HEK293 (cell line): ENCODE measurements at regions not wholly inside any gene's neighbourhood (a gene's known extent, or its start where the extent isn't known, plus 50 kb on each side); places are given as distances from the start of the nearest gene placed in this dataset.

ENCODE experiments used
- CTCF ChIA-PET: fragments of 350-600 bp; formaldehyde crosslinking; extraction: SDS; loops from one replicate; lab custom pipeline; 2021; ENCODE audit warnings: antibody characterized with exemption; lab: Yijun Ruan, JAX
- POLR2A ChIA-PET: fragments of 300-600 bp; formaldehyde crosslinking; extraction: SDS; loops from one replicate; lab custom pipeline; 2020; ENCODE audit warnings: antibody characterized with exemption, inconsistent platforms; lab: Yijun Ruan, JAX
- H3K27ac ChIP-seq: fragments of 200-500 bp; sonication (Bioruptor generic); 2 replicates; pipeline ENCODE4 v1.5.1; 2014; ENCODE audit warnings: low read depth, low read length, control low read depth, inconsistent platforms; ENCODE audit errors: extremely low read depth
- H3K36me3 ChIP-seq, 2 experiments: fragments of 200-500 bp in 1 of 2; sonication (Bioruptor generic) in 1 of 2; 1 replicate in 1 of 2; 2 replicates in 1 of 2; pipeline ENCODE4 v1.5.1; 2014 to 2017; ENCODE audit warnings: inconsistent platforms in 2 of 2, low read length in 2 of 2; ENCODE audit not compliant: control insufficient read depth in 2 of 2, insufficient read depth in 1 of 2
- H3K4me1 ChIP-seq: fragments of 200-500 bp; sonication (Bioruptor generic); 2 replicates; pipeline ENCODE4 v1.5.1; 2014; ENCODE audit warnings: mild to moderate bottlenecking, low read length, inconsistent platforms; ENCODE audit not compliant: control insufficient read depth, insufficient read depth
- H3K4me3 ChIP-seq: 2 replicates; pipeline ENCODE4 v1.5.1; 2011; ENCODE audit warnings: low read depth, mild to moderate bottlenecking, control low read depth, low read length, moderate library complexity
- H3K9me3 ChIP-seq: fragments of 200-500 bp; sonication (Bioruptor generic); 2 replicates; pipeline ENCODE4 v1.5.1; 2014; ENCODE audit warnings: low read depth, low read length, inconsistent platforms; ENCODE audit not compliant: control insufficient read depth, insufficient read depth
- BCL11B ChIP-seq: fragments of 450-650 bp; formaldehyde crosslinking; IDR thresholded peaks from 2 replicates; pipeline ENCODE4 v1.5.1; 2016; ENCODE audit warnings: low read depth, missing biosample characterization, missing genetic modification characterization
- EGR2 ChIP-seq: fragments of 450-650 bp; formaldehyde crosslinking; IDR thresholded peaks from 2 replicates; pipeline ENCODE4 v1.5.1; 2016; ENCODE audit warnings: low read depth, missing biosample characterization, missing genetic modification characterization
- HIC1 ChIP-seq: fragments of 450-650 bp; formaldehyde crosslinking; IDR thresholded peaks from 2 replicates; pipeline ENCODE4 v1.5.1; 2016; ENCODE audit warnings: missing biosample characterization, missing genetic modification characterization
- INSM2 ChIP-seq: fragments of 450-650 bp; formaldehyde crosslinking; IDR thresholded peaks from 2 replicates; pipeline ENCODE4 v1.5.1; 2016; ENCODE audit warnings: missing biosample characterization, missing genetic modification characterization
- PATZ1 ChIP-seq: fragments of 450-650 bp; formaldehyde crosslinking; IDR thresholded peaks from 2 replicates; pipeline ENCODE4 v1.5.1; 2016; ENCODE audit warnings: missing biosample characterization, missing genetic modification characterization
- PBX3 ChIP-seq: sonication (generic); formaldehyde crosslinking; IDR thresholded peaks from 2 replicates; pipeline ENCODE4 v1.8.1; 2022; ENCODE audit warnings: mild to moderate bottlenecking, moderate library complexity, missing genetic modification reagents
- REPIN1 ChIP-seq: fragments of 450-650 bp; formaldehyde crosslinking; IDR thresholded peaks from 2 replicates; pipeline ENCODE4 v1.5.1; 2017; ENCODE audit warnings: missing biosample characterization, missing genetic modification characterization, low read depth
- SP2 ChIP-seq: fragments of 450-650 bp; formaldehyde crosslinking; IDR thresholded peaks from 2 replicates; pipeline ENCODE4 v1.5.1; 2016; ENCODE audit warnings: missing biosample characterization, missing genetic modification characterization
- ZBTB7A ChIP-seq: fragments of 450-650 bp; formaldehyde crosslinking; IDR thresholded peaks from 2 replicates; pipeline ENCODE4 v1.5.1; 2016; ENCODE audit warnings: low read depth, missing biosample characterization, missing genetic modification characterization
- ZEB2 ChIP-seq: fragments of 450-650 bp; formaldehyde crosslinking; IDR thresholded peaks from 2 replicates; pipeline ENCODE4 v1.5.1; 2016; ENCODE audit warnings: missing biosample characterization, missing genetic modification characterization
- ZFP37 ChIP-seq: fragments of 450-650 bp; formaldehyde crosslinking; IDR thresholded peaks from 2 replicates; pipeline ENCODE4 v1.5.1; 2016; ENCODE audit warnings: missing biosample characterization, missing genetic modification characterization
- ZNF140 ChIP-seq: fragments of 450-650 bp; formaldehyde crosslinking; IDR thresholded peaks from 2 replicates; pipeline ENCODE4 v1.5.1; 2016; ENCODE audit warnings: missing biosample characterization, missing genetic modification characterization
- ZNF174 ChIP-seq: fragments of 450-650 bp; formaldehyde crosslinking; IDR thresholded peaks from 2 replicates; pipeline ENCODE4 v1.5.0; 2017; ENCODE audit warnings: missing biosample characterization, mild to moderate bottlenecking, missing genetic modification characterization
- ZNF184 ChIP-seq: fragments of 450-650 bp; IDR thresholded peaks from 2 replicates; pipeline ENCODE4 v1.5.1; 2018; ENCODE audit warnings: missing biosample characterization, mild to moderate bottlenecking, missing genetic modification characterization
- ZNF2 ChIP-seq: fragments of 450-650 bp; formaldehyde crosslinking; IDR thresholded peaks from 2 replicates; pipeline ENCODE4 v1.5.1; 2016; ENCODE audit warnings: missing biosample characterization, missing genetic modification characterization
- ZNF521 ChIP-seq: fragments of 450-650 bp; formaldehyde crosslinking; IDR thresholded peaks from 2 replicates; pipeline ENCODE4 v1.5.1; 2017; ENCODE audit warnings: missing biosample characterization, mild to moderate bottlenecking, missing genetic modification characterization
- ZNF530 ChIP-seq: fragments of 450-650 bp; formaldehyde crosslinking; IDR thresholded peaks from 2 replicates; pipeline ENCODE4 v1.5.1; 2016; ENCODE audit warnings: low read depth, missing biosample characterization, missing genetic modification characterization
- ZNF549 ChIP-seq: fragments of 450-650 bp; IDR thresholded peaks from 2 replicates; pipeline ENCODE4 v1.5.1; 2018; ENCODE audit warnings: missing biosample characterization, missing genetic modification characterization, mild to moderate bottlenecking, inconsistent platforms, moderate library complexity
- ZNF621 ChIP-seq: fragments of 450-650 bp; formaldehyde crosslinking; IDR thresholded peaks from 2 replicates; pipeline ENCODE4 v1.5.1; 2017; ENCODE audit warnings: missing biosample characterization, missing genetic modification characterization
- ZNF624 ChIP-seq: fragments of 450-650 bp; formaldehyde crosslinking; IDR thresholded peaks from 2 replicates; pipeline ENCODE4 v1.5.1; 2017; ENCODE audit warnings: missing biosample characterization, missing genetic modification characterization
- ZNF629 ChIP-seq: fragments of 450-650 bp; formaldehyde crosslinking; IDR thresholded peaks from 2 replicates; pipeline ENCODE4 v1.5.1; 2017; ENCODE audit warnings: missing biosample characterization, missing genetic modification characterization
- ZNF830 ChIP-seq: fragments of 450-650 bp; IDR thresholded peaks from 2 replicates; pipeline ENCODE4 v1.5.0; 2018; ENCODE audit warnings: missing biosample characterization, missing genetic modification characterization, low read depth, mild to moderate bottlenecking, moderate library complexity

GRCh38 chr4:135601351-135601750 is 1399.8 kb upstream of the PABPC4L start:
- CTCF ChIA-PET: no interaction called here
- Histone ChIP-seq H3K4me3 (no peak overlapping the region), H3K9me3 (no peaks in the 10 kb centered on the region), H3K36me3 (no peaks in the 10 kb centered on the region), H3K4me1 (no peaks in the 10 kb centered on the region), H3K27ac (no peak overlapping the region)
- POLR2A ChIA-PET: no interaction called here
- TF ChIP-seq ZNF629 (tag by site-specific recombination) (no peak), REPIN1 (tag by site-specific recombination) (no peak), PATZ1 (tag by site-specific recombination) (no peak), HIC1 (tag by site-specific recombination) (no peak), ZNF830 (no peak)

GRCh38 chr4:135598151-135598550 is 1396.6 kb upstream of the PABPC4L start:
- no peak for TF ChIP-seq SP2
- TF ChIP-seq, all 188 proteins: peak for 0
- H3K9me3 ChIP-seq: no peaks in the 10 kb centered on the region
- no peak overlapping the region for H3K4me3 ChIP-seq
- H3K36me3 ChIP-seq: no peaks in the 10 kb centered on the region
- no peaks in the 10 kb centered on the region for H3K4me1 ChIP-seq
- H3K27ac ChIP-seq: no peak overlapping the region
- POLR2A ChIA-PET: no interaction called here
- CTCF ChIA-PET: no interaction called here

- Histone ChIP-seq H3K36me3 (no peaks in the 10 kb centered on the region), H3K9me3 (no peaks in the 10 kb centered on the region), H3K27ac (no peak overlapping the region), H3K4me3 (no peak overlapping the region), H3K4me1 (no peaks in the 10 kb centered on the region)
- POLR2A ChIA-PET: no interaction called here
- no peak for TF ChIP-seq ZNF140 (tag by site-specific recombination)
- no peak for TF ChIP-seq EGR2
- TF ChIP-seq PBX3 (CRISPR knock-in tag): no peak
- TF ChIP-seq ZEB2 (tag by site-specific recombination): no peak
- no peak for TF ChIP-seq ZNF624 (tag by site-specific recombination)
- TF ChIP-seq HIC1 (tag by site-specific recombination): no peak
- no peak for TF ChIP-seq ZNF549 (tag by site-specific recombination)
- no peak for TF ChIP-seq ZNF174 (tag by site-specific recombination)
- TF ChIP-seq ZNF621 (tag by site-specific recombination): no peak
- TF ChIP-seq BCL11B (tag by site-specific recombination): no peak
- no peak for TF ChIP-seq INSM2
- TF ChIP-seq ZNF2 (tag by site-specific recombination): no peak
- no peak for TF ChIP-seq ZNF521
- TF ChIP-seq ZFP37 (tag by site-specific recombination): no peak
- TF ChIP-seq ZNF530 (tag by site-specific recombination): no peak
- TF ChIP-seq ZNF184 (tag by site-specific recombination): no peak
- no peak for TF ChIP-seq ZBTB7A (tag by site-specific recombination)
- CTCF ChIA-PET: no interaction called here
These were observed 1392.9 kb upstream of the PABPC4L start for GRCh38 chr4:135594521-135594920.
